ENCODE measurements at regions not wholly inside any gene's neighbourhood (a gene's known extent, or its start where the extent isn't known, plus 50 kb on each side); places are given as distances from the start of the nearest gene placed in this dataset.

DNA sequence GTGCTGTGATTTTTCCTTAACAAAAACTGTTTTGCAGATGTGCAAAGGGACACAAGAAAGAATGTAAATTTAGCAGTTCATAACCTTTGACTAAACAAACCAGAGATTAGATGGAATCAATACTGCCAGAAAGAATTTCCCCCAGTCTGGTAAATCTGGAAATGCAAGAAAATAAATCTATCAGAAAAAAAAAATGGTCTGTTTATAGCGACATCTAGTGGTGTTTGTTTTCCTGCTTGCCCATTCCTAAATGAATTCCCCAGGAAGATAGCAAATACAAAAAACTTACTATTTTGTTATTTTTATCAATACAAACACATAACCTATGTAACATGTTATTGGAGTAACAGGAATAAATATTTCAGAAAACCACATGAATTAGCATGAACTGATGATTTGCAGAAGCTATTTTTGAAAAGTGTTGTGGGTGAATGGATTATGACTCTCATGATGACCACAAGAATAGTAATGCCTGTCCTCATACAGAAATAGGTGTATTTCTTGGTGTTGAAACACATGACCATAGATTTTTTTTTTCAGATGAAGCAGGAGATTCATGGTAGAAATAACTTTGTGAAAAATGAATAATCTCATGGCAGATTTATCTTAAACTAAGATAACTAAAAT lies 1703.8 kb downstream of the MAT2B start:
- no peak for TF ChIP-seq GABPA (IDR thresholded peaks at IDR 0.05 in 1 of 2, conservative IDR thresholded peaks at IDR 0.05 in 1 of 2)
- TF ChIP-seq, protein P1, sequence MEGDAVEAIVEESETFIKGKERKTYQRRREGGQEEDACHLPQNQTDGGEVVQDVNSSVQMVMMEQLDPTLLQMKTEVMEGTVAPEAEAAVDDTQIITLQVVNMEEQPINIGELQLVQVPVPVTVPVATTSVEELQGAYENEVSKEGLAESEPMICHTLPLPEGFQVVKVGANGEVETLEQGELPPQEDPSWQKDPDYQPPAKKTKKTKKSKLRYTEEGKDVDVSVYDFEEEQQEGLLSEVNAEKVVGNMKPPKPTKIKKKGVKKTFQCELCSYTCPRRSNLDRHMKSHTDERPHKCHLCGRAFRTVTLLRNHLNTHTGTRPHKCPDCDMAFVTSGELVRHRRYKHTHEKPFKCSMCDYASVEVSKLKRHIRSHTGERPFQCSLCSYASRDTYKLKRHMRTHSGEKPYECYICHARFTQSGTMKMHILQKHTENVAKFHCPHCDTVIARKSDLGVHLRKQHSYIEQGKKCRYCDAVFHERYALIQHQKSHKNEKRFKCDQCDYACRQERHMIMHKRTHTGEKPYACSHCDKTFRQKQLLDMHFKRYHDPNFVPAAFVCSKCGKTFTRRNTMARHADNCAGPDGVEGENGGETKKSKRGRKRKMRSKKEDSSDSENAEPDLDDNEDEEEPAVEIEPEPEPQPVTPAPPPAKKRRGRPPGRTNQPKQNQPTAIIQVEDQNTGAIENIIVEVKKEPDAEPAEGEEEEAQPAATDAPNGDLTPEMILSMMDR (IDR thresholded peaks at IDR 0.05; ENCODE audit: low read depth, low read length, missing input control) = peak; percentile 49
- no peak for TF ChIP-seq FOXA1 (IDR thresholded peaks at IDR 0.05)
- TF ChIP-seq JUND (IDR thresholded peaks at IDR 0.05) = no peak
- peak; percentile 69 to 72 for TF ChIP-seq RAD21 (IDR thresholded peaks at IDR 0.05)
- TF ChIP-seq SP1 (IDR thresholded peaks at IDR 0.05) = no peak
- no peak for TF ChIP-seq NR2F2 (IDR thresholded peaks at IDR 0.05)
- Histone ChIP-seq H3K4me3 (ENCODE audit: low read depth in 1 of 3, low read length in 3 of 3) (no peak overlapping the region), H3K4me1 (ENCODE audit: control insufficient read depth in 4 of 4, insufficient read depth in 4 of 4, low read length in 3 of 4) (no peaks in the 10 kb centered on the region), H3K27me3 (ENCODE audit: control insufficient read depth in 4 of 4, insufficient read depth in 4 of 4, low read length in 3 of 4) (no peaks in the 10 kb centered on the region), H3K9me3 (ENCODE audit: control insufficient read depth in 4 of 4, low read length in 3 of 4) (no peaks in the 10 kb centered on the region), H3K36me3 (ENCODE audit: control insufficient read depth in 4 of 4, insufficient read depth in 3 of 4, low read depth in 1 of 4, low read length in 3 of 4) (no peaks in the 10 kb centered on the region), H3K9ac (ENCODE audit: low read depth in 1 of 2, low read length in 2 of 2) (no peak overlapping the region), H3K27ac (ENCODE audit: low read depth in 1 of 2, low read length in 2 of 2) (no peak overlapping the region)
- DNase-seq (ENCODE audit: low spot score) = no peak
- WGBS = 2% methylated on average over 1 of the region's 1 CpG

DNA sequence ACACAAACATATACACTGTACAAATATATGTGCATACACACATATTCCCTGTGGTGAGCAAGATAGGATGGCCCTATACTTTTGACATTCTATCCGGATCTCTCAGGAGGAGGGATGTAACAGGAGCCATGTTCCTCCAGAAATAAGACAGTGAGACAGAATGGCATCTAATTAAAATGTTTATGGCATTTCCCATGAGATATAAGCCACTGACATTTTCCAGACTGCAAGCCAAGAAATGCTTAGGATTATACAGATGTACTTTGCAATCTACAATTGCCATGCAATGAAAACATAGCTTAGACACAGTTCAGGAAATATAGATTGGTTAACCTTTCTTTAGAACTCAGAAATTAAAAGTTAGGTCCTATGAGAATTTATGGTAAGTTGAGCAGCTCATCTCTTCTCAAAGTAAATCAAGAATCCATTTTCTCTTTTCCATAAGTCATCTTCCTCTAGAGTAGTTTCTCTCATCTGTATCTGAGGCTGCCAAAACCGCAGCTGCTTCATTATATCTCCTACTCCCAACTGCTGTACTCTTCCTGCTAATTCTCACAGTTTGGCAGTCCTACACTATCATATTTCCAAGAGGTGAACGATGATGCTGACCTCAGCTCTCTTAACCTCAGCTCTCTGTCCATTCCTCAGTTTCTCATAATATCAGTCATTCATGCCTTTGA lies 1719.1 kb downstream of the MAT2B start:
- H3K9me3 ChIP-seq (ENCODE audit: control insufficient read depth in 4 of 4, low read length in 3 of 4) = no peaks in the 10 kb centered on the region
- TF ChIP-seq FOXA1 (IDR thresholded peaks at IDR 0.05) (no peak), SP1 (IDR thresholded peaks at IDR 0.05) (no peak), RAD21 (IDR thresholded peaks at IDR 0.05) (no peak), TAF1 (conservative IDR thresholded peaks at IDR 0.05) (no peak), HNF4G (IDR thresholded peaks at IDR 0.05) (no peak), GABPA (IDR thresholded peaks at IDR 0.05 in 1 of 2, conservative IDR thresholded peaks at IDR 0.05 in 1 of 2) (no peak), NR2F2 (IDR thresholded peaks at IDR 0.05) (no peak), RXRA (IDR thresholded peaks at IDR 0.05) (no peak), EGR1 (IDR thresholded peaks at IDR 0.05; ENCODE audit: low read depth in 2 of 2) (no peak), FOXA2 (IDR thresholded peaks at IDR 0.05) (no peak), YY1 (IDR thresholded peaks at IDR 0.05) (no peak), HNF4A (conservative IDR thresholded peaks at IDR 0.05) (no peak), JUND (IDR thresholded peaks at IDR 0.05) (no peak)
- TF ChIP-seq, protein P1 (IDR thresholded peaks at IDR 0.05; ENCODE audit: low read depth, low read length, missing input control) = no peak
- TF ChIP-seq, protein P2, sequence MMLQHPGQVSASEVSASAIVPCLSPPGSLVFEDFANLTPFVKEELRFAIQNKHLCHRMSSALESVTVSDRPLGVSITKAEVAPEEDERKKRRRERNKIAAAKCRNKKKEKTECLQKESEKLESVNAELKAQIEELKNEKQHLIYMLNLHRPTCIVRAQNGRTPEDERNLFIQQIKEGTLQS (IDR thresholded peaks at IDR 0.05) = no peak
- TF ChIP-seq, protein P3, sequence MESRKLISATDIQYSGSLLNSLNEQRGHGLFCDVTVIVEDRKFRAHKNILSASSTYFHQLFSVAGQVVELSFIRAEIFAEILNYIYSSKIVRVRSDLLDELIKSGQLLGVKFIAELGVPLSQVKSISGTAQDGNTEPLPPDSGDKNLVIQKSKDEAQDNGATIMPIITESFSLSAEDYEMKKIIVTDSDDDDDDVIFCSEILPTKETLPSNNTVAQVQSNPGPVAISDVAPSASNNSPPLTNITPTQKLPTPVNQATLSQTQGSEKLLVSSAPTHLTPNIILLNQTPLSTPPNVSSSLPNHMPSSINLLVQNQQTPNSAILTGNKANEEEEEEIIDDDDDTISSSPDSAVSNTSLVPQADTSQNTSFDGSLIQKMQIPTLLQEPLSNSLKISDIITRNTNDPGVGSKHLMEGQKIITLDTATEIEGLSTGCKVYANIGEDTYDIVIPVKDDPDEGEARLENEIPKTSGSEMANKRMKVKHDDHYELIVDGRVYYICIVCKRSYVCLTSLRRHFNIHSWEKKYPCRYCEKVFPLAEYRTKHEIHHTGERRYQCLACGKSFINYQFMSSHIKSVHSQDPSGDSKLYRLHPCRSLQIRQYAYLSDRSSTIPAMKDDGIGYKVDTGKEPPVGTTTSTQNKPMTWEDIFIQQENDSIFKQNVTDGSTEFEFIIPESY (IDR thresholded peaks at IDR 0.05) = no peak
- TF ChIP-seq, protein P4, sequence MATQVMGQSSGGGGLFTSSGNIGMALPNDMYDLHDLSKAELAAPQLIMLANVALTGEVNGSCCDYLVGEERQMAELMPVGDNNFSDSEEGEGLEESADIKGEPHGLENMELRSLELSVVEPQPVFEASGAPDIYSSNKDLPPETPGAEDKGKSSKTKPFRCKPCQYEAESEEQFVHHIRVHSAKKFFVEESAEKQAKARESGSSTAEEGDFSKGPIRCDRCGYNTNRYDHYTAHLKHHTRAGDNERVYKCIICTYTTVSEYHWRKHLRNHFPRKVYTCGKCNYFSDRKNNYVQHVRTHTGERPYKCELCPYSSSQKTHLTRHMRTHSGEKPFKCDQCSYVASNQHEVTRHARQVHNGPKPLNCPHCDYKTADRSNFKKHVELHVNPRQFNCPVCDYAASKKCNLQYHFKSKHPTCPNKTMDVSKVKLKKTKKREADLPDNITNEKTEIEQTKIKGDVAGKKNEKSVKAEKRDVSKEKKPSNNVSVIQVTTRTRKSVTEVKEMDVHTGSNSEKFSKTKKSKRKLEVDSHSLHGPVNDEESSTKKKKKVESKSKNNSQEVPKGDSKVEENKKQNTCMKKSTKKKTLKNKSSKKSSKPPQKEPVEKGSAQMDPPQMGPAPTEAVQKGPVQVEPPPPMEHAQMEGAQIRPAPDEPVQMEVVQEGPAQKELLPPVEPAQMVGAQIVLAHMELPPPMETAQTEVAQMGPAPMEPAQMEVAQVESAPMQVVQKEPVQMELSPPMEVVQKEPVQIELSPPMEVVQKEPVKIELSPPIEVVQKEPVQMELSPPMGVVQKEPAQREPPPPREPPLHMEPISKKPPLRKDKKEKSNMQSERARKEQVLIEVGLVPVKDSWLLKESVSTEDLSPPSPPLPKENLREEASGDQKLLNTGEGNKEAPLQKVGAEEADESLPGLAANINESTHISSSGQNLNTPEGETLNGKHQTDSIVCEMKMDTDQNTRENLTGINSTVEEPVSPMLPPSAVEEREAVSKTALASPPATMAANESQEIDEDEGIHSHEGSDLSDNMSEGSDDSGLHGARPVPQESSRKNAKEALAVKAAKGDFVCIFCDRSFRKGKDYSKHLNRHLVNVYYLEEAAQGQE (IDR thresholded peaks at IDR 0.05) = no peak
- TF ChIP-seq, protein P5, sequence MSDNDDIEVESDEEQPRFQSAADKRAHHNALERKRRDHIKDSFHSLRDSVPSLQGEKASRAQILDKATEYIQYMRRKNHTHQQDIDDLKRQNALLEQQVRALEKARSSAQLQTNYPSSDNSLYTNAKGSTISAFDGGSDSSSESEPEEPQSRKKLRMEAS (IDR thresholded peaks at IDR 0.05) = no peak
- no peak overlapping the region for H3K27ac ChIP-seq (ENCODE audit: low read depth in 1 of 2, low read length in 2 of 2)
- H3K27me3 ChIP-seq (ENCODE audit: control insufficient read depth in 4 of 4, insufficient read depth in 4 of 4, low read length in 3 of 4) = no peaks in the 10 kb centered on the region
- no peak for DNase-seq (ENCODE audit: low spot score)
- no peaks in the 10 kb centered on the region for H3K36me3 ChIP-seq (ENCODE audit: control insufficient read depth in 4 of 4, insufficient read depth in 3 of 4, low read depth in 1 of 4, low read length in 3 of 4)
- no peaks in the 10 kb centered on the region for H3K4me1 ChIP-seq (ENCODE audit: control insufficient read depth in 4 of 4, insufficient read depth in 4 of 4, low read length in 3 of 4)
- no peak overlapping the region for H3K4me3 ChIP-seq (ENCODE audit: low read depth in 1 of 3, low read length in 3 of 3)
- 61% methylated on average over 3 of the region's 3 CpGs for WGBS
- H3K9ac ChIP-seq (ENCODE audit: low read depth in 1 of 2, low read length in 2 of 2) = no peak overlapping the region

Data from liver (tissue), 8 donors.